H9 (cell line): ENCODE measurements at regions not wholly inside any gene's neighbourhood (a gene's known extent, or its start where the extent isn't known, plus 50 kb on each side); places are given as distances from the start of the nearest gene placed in this dataset.

Source experiments
- DNase-seq: peaks from one replicate; pipeline ENCODE4 v3.0.0-alpha.2; 2017
- H2AFZ ChIP-seq: one replicate; pipeline ENCODE4 v1.6.1; 2013; ENCODE audit warnings: mild to moderate bottlenecking, low read length, control low read depth, moderate library complexity
- H2AK5ac ChIP-seq: 2 replicates; pipeline ENCODE4 v1.6.1; 2013; ENCODE audit warnings: low read length, control low read depth, mixed read lengths; ENCODE audit not compliant: insufficient read length
- H2BK120ac ChIP-seq: one replicate; pipeline ENCODE4 v1.6.1; 2013; ENCODE audit warnings: low read depth, mild to moderate bottlenecking, low read length, control low read depth, inconsistent platforms; ENCODE audit not compliant: poor library complexity, severe bottlenecking
- H2BK12ac ChIP-seq: 2 replicates; pipeline ENCODE4 v1.6.1; 2013; ENCODE audit warnings: low read length, control low read depth, mixed read lengths, low read depth; ENCODE audit not compliant: insufficient read length
- H2BK15ac ChIP-seq: 2 replicates; pipeline ENCODE4 v1.6.1; 2013; ENCODE audit warnings: low read depth, low read length, control low read depth
- H2BK20ac ChIP-seq: one replicate; pipeline ENCODE4 v1.6.1; 2013; ENCODE audit warnings: low read depth, mild to moderate bottlenecking, low read length, control low read depth, inconsistent platforms; ENCODE audit not compliant: poor library complexity, severe bottlenecking
- H2BK5ac ChIP-seq: 2 replicates; pipeline ENCODE4 v1.6.1; 2013; ENCODE audit warnings: low read length, control low read depth, mixed read lengths; ENCODE audit not compliant: insufficient read length
- H3K14ac ChIP-seq: 2 replicates; pipeline ENCODE4 v1.6.1; 2013; ENCODE audit warnings: low read length, control low read depth; ENCODE audit not compliant: insufficient read depth
- H3K18ac ChIP-seq: 2 replicates; pipeline ENCODE4 v1.6.1; 2013; ENCODE audit warnings: low read depth, mild to moderate bottlenecking, mixed read lengths, low read length, control low read depth; ENCODE audit not compliant: insufficient read length
- H3K23ac ChIP-seq: 2 replicates; pipeline ENCODE4 v1.6.1; 2013; ENCODE audit warnings: low read length, control low read depth, mixed read lengths, low read depth; ENCODE audit not compliant: insufficient read length
- H3K23me2 ChIP-seq: 2 replicates; pipeline ENCODE4 v1.6.1; 2013; ENCODE audit warnings: low read depth, mild to moderate bottlenecking, mixed read lengths, low read length, control low read depth; ENCODE audit not compliant: insufficient read length, poor library complexity, severe bottlenecking
- H3K27ac ChIP-seq: 2 replicates; pipeline ENCODE4 v1.5.1; 2013; ENCODE audit warnings: low read length, control low read depth, mixed read lengths, low read depth; ENCODE audit not compliant: insufficient read length
- H3K27me3 ChIP-seq: 2 replicates; pipeline ENCODE4 v1.6.1; 2013; ENCODE audit warnings: low read length, control low read depth, inconsistent platforms; ENCODE audit not compliant: insufficient read depth
- H3K4ac ChIP-seq: 2 replicates; pipeline ENCODE4 v1.6.1; 2013; ENCODE audit warnings: low read depth, mild to moderate bottlenecking, control low read depth, inconsistent platforms, low read length, moderate library complexity
- H3K4me1 ChIP-seq: 2 replicates; pipeline ENCODE4 v1.6.1; 2013; ENCODE audit warnings: low read length, control low read depth, inconsistent platforms; ENCODE audit not compliant: insufficient read depth
- H3K4me2 ChIP-seq: 2 replicates; pipeline ENCODE4 v1.6.1; 2013; ENCODE audit warnings: low read length, control low read depth, mixed read lengths; ENCODE audit not compliant: insufficient read length, insufficient read depth
- H3K56ac ChIP-seq: 2 replicates; pipeline ENCODE4 v1.6.1; 2013; ENCODE audit warnings: low read depth, mild to moderate bottlenecking, mixed read lengths, low read length, control low read depth; ENCODE audit not compliant: insufficient read length
- H3K79me1 ChIP-seq: 2 replicates; pipeline ENCODE4 v1.6.1; 2013; ENCODE audit warnings: low read depth, mild to moderate bottlenecking, moderate library complexity, low read length, control low read depth, inconsistent platforms; ENCODE audit not compliant: insufficient read depth, poor library complexity, severe bottlenecking
- H3K79me2 ChIP-seq: 2 replicates; pipeline ENCODE4 v1.6.1; 2013; ENCODE audit warnings: low read length, control low read depth, inconsistent platforms; ENCODE audit not compliant: insufficient read depth
- H3K9ac ChIP-seq: 2 replicates; pipeline ENCODE4 v1.6.1; 2013; ENCODE audit warnings: low read length, control low read depth, mixed read lengths; ENCODE audit not compliant: insufficient read length; ENCODE audit errors: extremely low read depth
- H3K9me3 ChIP-seq: one replicate; pipeline ENCODE4 v1.6.1; 2013; ENCODE audit warnings: low read depth, low read length, inconsistent platforms; ENCODE audit not compliant: control insufficient read depth
- H3T11ph ChIP-seq: one replicate; pipeline ENCODE4 v1.6.1; 2013; ENCODE audit warnings: mild to moderate bottlenecking, low read length, control low read depth, inconsistent platforms
- H4K20me1 ChIP-seq: one replicate; pipeline ENCODE4 v1.6.1; 2013; ENCODE audit not compliant: control insufficient read depth, insufficient read length, insufficient read depth
- H4K5ac ChIP-seq: 2 replicates; pipeline ENCODE4 v1.6.1; 2013; ENCODE audit warnings: low read depth, mild to moderate bottlenecking, mixed read lengths, low read length, control low read depth; ENCODE audit not compliant: insufficient read length
- H4K8ac ChIP-seq: replicated peaks from 2 replicates; pipeline ENCODE4 v1.6.1; 2013; ENCODE audit warnings: low read length, control low read depth, mixed read lengths, low read depth; ENCODE audit not compliant: insufficient read length
- H4K91ac ChIP-seq: 2 replicates; pipeline ENCODE4 v1.6.1; 2013; ENCODE audit warnings: low read depth, mild to moderate bottlenecking, moderate library complexity, mixed read lengths, low read length, control low read depth; ENCODE audit not compliant: insufficient read length
- H3K27ac Mint-ChIP-seq, 3 experiments: 2 replicates in 2 of 3; 3 replicates in 1 of 3; pipeline ENCODE4 v1.8.0; 2020 to 2021; ENCODE audit warnings: mixed read lengths in 3 of 3, mild to moderate bottlenecking in 1 of 3, moderate library complexity in 1 of 3
- H3K27me3 Mint-ChIP-seq: 2 replicates; pipeline ENCODE4 v1.8.0; 2021; ENCODE audit warnings: low read depth, mild to moderate bottlenecking, moderate library complexity, mixed read lengths
- H3K36me3 Mint-ChIP-seq, 3 experiments: 2 replicates in 2 of 3; 3 replicates in 1 of 3; pipeline ENCODE4 v1.8.0; 2020 to 2021; ENCODE audit warnings: low read depth in 3 of 3, mixed read lengths in 3 of 3; ENCODE audit not compliant: insufficient read depth in 1 of 3
- H3K4me1 Mint-ChIP-seq, 2 experiments: 2 replicates each; pipeline ENCODE4 v1.8.0; 2020; ENCODE audit warnings: mixed read lengths in 2 of 2
- H3K4me3 Mint-ChIP-seq, 2 experiments: 2 replicates in 1 of 2; 3 replicates in 1 of 2; pipeline ENCODE4 v1.8.0; 2020 to 2021; ENCODE audit warnings: mild to moderate bottlenecking in 2 of 2, mixed read lengths in 2 of 2, moderate library complexity in 1 of 2
- H3K9me3 Mint-ChIP-seq, 2 experiments: 2 replicates in 1 of 2; 3 replicates in 1 of 2; pipeline ENCODE4 v1.8.0; 2020; ENCODE audit warnings: mild to moderate bottlenecking in 2 of 2, mixed read lengths in 2 of 2, moderate library complexity in 1 of 2
- CTCF ChIP-seq: fragments of 200-600 bp; sonication (generic); conservative IDR thresholded peaks from 3 replicates; pipeline ENCODE4 v1.8.0; 2021; ENCODE audit warnings: antibody characterized with exemption, mild to moderate bottlenecking

GRCh38 chr14:84891404-84891803 is 638.5 kb upstream of the FLRT2 start:
- H4K91ac ChIP-seq, result no peak overlapping the region
- peaks cover 0 to 5% of the 10 kb centered on the region in 2 experiments; a peak in 2 of 5 replicates for H3K9me3 Mint-ChIP-seq

More at GRCh38 chr14:84891404-84891803, 638.5 kb upstream of the FLRT2 start:
- H3K79me2 ChIP-seq, result no peaks in the 10 kb centered on the region
- no peak overlapping the region for H3K4ac ChIP-seq
- Mint-ChIP-seq H3K27ac (no peak overlapping the region), H3K36me3 (peaks cover 0 to 3% (median 0%) of the 10 kb centered on the region in 3 experiments; a peak in 3 of 7 replicates), H3K4me3 (no peak overlapping the region), H3K4me1 (peaks cover 0 to 4% of the 10 kb centered on the region in 2 experiments; a peak in 2 of 4 replicates), H3K27me3 (no peaks in the 10 kb centered on the region)
- no peak overlapping the region for H3K56ac ChIP-seq
- H3K4me2 ChIP-seq, result no peak overlapping the region
- no peak overlapping the region for H3K9ac ChIP-seq
- H4K5ac ChIP-seq, result no peak overlapping the region
- H2BK12ac ChIP-seq, result no peak overlapping the region
- H3K27ac ChIP-seq, result no peak overlapping the region
- H4K8ac ChIP-seq, result no peak overlapping the region
- H3K18ac ChIP-seq, result no peak overlapping the region
- H3K4me1 ChIP-seq, result no peaks in the 10 kb centered on the region
- no peak overlapping the region for H2AFZ ChIP-seq
- no peaks in the 10 kb centered on the region for H3K23me2 ChIP-seq
- no peak overlapping the region for H2AK5ac ChIP-seq
- H3K23ac ChIP-seq, result no peak overlapping the region
- no peak overlapping the region for H3K14ac ChIP-seq
- H3K27me3 ChIP-seq, result no peaks in the 10 kb centered on the region
- no peak overlapping the region for H3T11ph ChIP-seq
- no peak overlapping the region for H2BK120ac ChIP-seq
- no peak for DNase-seq
- no peak overlapping the region for H2BK20ac ChIP-seq
- H3K9me3 ChIP-seq, result no peaks in the 10 kb centered on the region
- H4K20me1 ChIP-seq, result no peaks in the 10 kb centered on the region
- no peak overlapping the region for H2BK5ac ChIP-seq
- no peak overlapping the region for H2BK15ac ChIP-seq
- no peaks in the 10 kb centered on the region for H3K79me1 ChIP-seq
- TF ChIP-seq CTCF, result no peak
